Stimulated activated CD4-positive, alpha-beta T cell treated with anti-CD3 and anti-CD28 coated beads, TNF-alpha, amount 100 ng/mL, for 48 hours (primary cell): ENCODE measurements at regions not wholly inside any gene's neighbourhood (a gene's known extent, or its start where the extent isn't known, plus 50 kb on each side); places are given as distances from the start of the nearest gene placed in this dataset.
"Not testable (repeated sequence)": the region's sequence is repeated elsewhere in the genome, so short reads cannot be mapped to it uniquely, and the experiment has no call there.

Source experiments
- DNase-seq, 3 donors: peaks; one replicate each; pipeline ENCODE4 v3.0.0-alpha.2; 2020; ENCODE audit warnings: low read depth in 3 of 3

DNA sequence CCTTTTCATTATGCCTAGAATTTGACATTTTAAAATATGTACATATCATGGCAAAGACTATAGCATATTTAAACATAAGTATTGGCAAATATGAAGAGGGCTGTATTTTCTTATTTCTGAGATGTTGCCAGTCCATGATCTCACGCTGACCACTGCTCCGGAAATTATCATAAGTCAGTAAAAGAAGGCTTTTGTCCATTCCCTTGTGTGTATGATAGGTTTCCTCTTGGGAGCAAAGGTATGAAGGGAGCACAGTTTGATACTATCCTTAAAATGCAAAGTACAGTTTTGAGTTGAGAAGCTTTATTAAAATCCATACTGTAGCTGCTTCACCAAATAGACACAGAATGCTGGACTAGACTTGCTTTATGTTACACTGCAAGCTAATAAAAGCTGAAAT is 52.6 kb upstream of the AGA start:
- no peak for DNase-seq

DNA sequence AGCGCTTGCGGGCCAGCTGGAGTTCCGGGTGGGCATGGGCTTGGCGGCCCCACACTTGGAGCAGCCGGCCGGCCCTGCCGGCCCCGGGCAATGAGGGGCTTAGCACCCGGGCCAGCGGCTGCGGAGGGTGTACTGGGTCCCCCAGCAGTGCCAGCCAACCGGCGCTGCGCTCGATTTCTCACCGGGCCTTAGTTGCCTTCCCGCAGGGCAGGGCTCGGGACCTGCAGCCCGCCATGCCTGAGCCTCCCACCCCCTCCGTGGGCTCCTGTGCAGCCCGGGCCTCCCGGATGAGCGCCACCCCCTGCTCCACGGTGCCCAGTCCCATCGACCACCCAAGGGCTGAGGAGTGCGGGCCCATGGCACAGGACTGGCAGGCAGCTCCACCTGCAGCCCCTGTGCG is 53.4 kb upstream of the AGA start:
- DNase-seq, result not testable (repeated sequence)

DNA sequence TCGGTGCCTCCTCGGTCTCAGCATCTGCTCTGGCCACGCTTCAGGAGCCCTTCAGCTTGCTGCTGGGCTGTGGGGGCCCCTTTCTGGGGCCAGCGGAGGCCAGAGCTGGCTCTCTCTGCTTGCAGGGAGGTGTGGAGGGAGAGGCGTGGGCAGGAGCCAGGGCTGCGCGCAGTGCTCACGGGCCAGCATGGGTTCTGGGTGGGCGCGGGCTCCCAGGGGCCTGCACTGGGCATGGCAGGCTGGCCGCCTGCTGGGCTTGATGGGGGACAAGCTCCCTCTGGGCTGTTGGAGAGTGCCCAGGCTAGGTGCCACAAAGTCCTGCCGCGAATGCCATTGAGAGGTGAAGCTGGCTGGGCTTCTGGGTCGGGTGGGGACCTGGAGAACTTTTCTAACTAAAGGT is 57.3 kb upstream of the AGA start:
- no peak for DNase-seq

DNA sequence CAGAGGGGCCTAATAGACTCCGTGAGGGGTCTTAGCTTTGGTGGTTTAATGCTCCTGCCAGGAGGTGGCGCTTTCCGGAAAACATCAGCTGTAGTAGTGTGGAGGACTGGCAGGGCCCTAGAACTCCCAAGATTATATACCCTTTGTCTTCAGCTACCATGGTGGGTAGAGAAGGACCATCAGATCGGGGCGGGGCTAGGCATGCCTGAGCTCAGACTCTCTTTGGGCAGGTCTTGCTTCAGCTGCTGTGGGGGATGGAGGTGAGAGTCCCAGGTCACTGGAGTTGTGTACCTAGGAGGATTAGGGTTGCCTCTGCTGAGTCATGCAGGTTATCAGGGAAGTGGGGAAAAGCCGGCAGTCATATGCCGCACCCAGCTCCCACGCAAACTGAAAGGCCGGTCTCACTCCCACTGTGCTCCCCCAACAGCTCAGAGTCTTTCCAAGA is 63.0 kb upstream of the AGA start:
- DNase-seq, result no peak

DNA sequence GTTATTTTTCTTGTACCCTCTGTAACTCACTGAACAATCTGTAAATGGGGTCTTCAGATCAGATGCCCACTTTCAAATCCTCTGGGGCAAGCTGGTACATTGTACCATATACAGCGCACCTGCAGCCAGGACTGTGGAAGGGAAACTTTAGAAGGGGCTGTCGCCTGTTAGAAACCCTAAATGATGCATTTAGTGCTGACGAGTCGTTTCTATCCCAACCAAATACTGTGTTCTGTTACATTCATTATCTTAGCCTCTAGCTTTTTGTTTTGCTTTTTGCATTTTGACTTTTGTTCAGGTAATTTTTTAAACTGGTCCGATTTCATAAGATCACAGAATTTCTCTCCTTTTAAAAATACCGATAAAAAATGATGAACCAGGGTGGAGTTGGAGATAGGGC is 66.4 kb upstream of the AGA start:
- no peak for DNase-seq

DNA sequence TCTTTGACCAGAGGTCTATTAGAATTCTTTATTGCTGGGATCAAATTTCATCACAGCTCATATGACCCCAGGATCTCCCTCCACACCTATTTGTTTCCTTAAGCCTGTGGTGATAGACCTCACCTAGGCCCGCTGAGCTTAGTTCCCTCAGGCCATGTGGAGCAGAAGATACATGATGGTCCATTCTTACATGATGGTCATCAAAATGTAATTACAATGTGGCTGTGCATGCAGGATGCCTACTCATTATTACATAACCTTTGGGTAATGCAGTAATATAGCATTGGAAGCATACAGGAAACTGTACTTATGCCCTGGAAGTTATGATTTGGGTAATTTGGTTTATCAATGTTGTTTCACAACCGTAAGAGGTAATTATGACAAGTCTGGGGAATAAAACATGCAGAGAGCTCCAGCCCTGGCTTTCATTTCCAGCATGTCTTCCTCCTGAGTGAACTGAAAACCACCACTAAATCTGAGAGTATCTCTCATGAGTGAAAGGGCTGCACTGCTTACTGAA is 67.0 kb upstream of the AGA start:
- DNase-seq, result no peak

DNA sequence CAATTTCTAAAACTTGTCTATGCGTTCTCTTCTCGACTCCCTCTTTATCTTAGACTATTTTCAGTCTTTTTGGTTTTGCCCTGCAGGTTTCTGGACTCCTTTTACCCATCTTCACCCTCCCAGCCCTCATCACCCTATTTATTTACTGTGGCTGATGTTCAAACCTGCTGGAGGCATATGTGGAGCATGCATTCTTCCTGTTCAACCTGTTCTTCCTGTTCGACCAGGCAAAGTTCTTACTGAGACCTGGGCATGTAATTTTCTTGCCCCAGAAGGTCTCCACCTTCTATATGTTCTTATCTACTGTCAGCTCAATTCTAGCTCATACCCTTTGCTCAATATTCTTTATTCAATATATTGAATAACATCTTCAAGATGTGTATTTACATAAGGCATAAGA is 69.4 kb upstream of the AGA start:
- DNase-seq, result no peak

DNA sequence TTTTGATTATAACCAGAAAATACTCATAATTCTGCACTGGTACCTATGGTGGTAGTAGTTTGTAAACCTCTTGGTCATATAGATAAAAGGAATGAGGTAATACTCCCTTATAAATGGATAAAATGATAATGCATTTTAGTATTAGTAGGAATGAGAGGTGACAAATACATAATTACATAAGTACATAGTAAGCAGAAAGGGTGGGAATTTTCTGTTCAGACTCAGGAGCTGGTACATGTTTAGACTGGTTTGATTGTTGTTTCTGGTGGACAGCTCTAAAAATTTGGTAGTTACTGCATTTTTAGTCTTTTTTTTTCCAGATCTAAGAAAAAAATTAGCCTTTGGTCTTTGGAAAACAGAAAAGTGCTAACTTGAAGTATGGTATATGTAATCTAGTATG is 70.4 kb upstream of the AGA start:
- no peak for DNase-seq

DNA sequence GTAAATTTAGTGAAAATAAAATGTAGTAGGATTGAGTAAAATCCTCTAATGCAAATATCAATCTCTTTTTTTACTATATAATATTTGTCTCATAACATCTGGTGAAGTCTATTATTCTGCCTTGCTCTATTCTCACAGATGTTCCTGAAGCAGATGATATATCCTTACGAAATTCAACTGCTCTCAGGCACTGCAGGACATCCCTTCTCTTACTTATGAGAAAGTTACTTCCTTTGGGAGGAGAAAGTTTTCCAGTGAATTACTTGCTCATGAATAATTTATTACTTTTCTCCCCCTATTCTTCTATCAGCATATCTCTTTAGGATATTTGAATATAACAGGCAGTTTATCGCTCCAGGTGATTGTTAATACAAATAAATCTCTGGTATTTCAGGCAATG is 75.6 kb upstream of the AGA start:
- DNase-seq, result no peak

DNA sequence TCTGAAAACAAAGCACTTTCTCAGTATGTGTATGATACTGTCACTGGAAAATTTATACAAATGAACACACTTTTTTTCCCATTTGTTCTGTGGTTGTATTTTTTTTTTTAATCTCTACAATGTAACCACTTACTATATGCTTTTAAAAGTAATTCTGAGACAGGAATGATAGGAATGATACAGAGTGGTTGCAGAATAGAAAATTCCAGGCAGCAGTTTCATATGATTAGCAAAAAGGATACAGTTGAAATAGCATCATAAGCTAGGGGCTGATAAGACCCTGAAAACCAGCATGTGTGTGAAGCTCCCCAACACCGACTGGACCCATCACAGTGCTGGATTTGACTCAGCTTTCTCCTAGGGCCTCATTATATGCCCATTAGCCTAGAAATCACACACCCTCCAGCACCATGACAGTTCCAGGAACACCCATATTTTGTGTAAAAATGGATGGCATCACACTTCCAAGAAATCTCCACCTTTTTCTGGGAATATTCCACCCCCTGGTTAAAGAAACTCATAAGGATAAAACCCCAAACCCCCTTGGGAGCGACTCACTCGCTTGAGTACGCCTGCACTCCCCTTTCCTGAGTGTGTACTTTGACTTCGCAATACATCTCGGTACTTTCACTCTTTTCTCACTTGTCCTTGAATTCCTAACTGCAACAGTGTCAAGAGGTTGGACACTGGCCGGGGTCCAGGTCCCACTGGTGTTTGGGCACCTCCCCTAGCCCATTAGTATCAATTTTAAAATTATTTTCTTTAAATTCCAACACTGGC is 77.4 kb upstream of the AGA start:
- no peak for DNase-seq

DNA sequence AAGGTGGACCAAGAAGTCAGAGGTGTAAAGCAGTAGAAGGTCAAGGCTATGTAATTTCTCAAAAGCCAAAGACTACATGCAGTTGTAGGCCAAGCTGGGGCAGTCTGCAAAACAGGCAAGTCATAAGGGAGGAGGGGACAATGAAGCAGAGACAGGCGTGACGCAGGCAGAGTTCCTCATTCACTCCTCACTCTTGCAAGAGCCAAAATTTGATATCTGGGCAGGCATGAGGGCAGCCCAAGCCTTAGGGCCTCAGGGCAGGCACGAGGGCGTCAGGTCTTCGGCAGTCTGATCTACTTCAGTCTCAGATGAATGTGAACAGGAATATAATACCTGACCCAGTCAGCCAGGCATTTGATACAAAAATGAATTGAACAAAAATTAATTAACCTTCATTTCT is 86.4 kb upstream of the AGA start:
- no peak for DNase-seq

DNA sequence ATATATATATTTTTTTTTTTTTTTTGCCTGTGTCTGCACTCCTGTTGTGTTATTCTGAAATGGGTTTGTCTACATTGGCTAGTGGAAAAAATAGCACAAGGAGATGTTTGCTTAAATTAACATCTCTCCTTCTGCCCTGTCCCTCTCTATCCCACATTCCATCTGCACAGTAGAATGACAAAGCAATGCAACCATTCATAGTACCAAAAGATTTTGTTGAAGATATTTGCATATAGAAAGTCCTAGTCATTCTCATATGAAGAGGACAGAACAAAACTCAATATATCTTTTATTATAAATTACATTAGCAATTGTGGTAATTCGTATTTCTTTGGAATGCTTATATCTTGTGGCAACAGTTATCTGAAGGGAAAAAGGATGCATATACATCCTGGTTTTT is 88.3 kb upstream of the AGA start:
- DNase-seq, result no peak

DNA sequence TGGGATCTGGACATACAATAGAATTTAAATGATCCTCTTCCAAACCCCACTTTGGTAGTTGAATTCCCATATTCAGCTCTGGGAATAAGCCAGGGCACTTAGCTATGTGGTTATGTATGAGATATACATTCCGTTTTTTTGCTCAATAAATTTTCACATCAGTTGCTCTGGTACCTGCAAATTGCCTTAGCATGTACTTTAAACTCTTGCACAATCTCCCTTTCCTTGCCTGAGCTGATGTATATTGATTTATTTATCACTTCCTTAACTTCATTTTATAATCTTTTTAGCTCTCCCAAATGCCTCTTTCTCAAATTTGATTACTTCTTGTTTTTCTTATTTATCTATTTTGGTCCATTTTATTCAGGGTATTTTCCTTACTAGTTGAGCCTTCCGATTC is 90.1 kb upstream of the AGA start:
- no peak for DNase-seq

DNA sequence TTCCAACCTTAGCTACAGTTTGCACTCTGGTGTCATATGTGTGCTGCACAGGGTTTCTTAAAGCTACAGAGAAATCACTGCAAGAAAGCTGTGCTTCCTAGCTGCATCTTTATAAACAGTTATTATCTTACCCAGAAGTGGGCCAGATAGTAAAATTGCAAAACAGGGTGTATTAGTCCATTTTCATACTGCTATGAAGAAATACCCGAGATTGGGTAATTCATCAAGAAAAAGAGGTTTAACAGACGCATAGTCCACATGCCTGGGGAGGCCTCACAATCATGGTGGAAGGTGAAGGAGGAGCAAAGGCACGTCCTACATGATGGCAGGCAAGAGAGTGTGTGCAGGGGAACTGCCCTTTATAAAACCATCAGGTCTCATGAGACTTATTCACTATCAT is 92.6 kb upstream of the AGA start:
- DNase-seq, result not testable (repeated sequence)

DNA sequence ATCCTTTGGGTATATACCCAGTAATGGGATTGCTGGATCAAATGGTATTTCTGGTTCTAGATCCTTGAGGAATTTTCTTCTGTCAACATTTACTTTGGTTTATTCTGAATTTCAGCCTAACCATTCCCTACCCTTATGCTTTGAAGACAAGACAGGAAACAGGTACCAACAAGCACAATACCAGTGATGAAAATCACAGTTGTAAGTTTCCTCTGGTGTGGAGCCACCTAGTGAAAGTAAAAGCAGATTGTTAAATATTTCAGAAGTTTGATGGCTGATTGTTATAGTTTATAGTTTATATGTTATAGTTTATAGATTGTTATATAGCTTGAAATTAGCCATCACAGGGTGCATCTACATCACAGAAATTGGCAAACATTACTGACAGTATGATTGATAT is 104.5 kb upstream of the AGA start:
- DNase-seq, result no peak

DNA sequence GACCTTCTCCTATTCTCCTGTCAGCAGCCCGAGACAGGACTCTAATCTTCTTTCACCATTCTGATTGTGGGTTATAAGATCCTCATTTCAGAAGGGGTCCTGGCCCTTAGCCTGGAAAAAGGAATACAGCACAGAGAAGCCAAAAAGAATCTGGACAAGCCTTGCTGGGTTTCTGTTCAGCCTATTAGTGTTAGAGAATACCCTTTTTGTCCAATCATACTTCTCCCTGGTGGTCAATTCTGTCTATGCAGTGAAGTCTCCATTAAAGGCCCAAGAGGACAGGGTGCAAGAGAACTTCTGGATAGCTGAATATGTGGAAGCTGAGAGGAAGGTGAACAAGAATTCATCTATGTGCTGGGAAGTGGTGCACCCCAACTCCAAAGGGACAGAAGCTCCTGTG is 105.7 kb upstream of the AGA start:
- no peak for DNase-seq

DNA sequence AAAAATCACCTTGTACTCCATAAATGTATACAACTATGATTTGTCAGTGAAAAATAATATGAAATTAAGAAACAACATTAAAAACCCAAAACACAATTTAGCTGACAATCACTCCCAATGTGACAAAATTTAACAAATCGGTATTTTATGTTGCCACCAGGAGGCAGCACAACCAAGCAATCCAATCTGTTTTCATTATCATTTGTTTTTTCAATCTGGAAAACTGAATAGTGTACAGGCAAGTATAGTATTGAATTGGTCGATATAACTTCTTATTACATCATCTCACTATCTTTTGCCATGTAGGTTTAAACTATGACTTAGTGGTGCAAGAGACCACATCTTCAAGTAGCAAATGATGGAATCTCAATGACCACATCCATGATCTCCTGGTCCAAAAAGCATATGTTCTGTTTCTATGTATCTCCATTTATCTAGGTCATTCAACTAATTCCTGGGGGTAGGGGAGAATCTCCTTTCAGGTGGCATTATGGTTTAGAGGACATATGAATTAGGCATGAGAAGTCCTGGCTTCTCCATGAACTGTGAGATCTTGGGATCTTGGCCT is 112.9 kb upstream of the AGA start:
- DNase-seq, result no peak

DNA sequence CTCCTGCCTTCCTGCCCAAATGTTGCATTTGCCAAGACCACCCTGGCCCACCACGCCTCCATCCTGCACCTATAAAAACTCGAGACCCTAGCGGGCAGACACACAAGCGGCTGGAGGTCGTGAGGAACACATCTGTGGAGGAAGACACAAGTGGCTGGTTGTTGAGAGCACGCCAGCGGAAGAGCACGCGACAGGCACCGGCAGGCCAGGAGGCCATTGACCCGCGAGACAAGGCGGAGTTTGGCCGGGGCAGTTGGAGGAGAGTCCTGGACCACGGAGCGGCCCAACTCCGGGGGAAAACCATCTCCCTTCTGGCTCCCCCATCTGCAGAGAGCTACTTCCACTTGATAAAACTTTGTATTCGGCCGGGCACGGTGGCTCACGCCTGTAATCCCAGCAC is 115.2 kb upstream of the AGA start:
- DNase-seq, result no peak

DNA sequence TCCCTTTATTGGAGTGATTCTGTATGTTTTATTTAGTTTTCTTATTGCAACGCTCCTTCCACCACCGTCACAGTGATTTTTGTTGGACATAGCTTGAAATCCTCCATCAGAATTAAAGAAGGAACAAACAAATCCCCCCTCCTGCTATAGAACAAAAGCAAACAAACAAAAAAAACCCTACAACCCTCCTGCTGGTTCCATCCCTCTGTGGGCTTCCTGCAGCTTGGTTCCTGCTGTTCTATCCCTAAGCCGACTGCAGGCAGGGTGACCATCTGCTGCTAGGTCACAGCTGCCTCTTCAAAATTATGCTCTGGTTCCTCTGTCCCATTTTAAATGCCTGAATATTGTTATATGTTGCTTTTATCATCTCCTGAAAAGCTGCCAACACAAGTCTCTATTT is 116.8 kb upstream of the AGA start:
- no peak for DNase-seq

DNA sequence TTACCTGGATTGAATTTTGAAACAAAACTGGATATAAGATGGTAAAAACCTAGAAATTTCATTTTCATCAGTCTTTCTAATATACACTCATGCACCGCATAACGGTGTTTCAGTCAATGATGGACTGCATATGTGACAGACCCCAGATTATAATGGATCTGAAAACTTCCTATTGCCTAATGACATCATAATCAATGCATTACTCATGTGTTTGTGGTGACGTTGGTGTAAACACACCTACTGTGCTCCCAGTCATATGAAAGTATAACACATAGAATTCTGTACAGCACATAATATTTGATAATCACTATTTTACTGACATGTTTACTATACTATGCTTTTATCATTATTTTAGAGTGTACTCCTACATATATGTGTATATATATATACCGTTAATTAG is 119.9 kb upstream of the AGA start:
- no peak for DNase-seq

DNA sequence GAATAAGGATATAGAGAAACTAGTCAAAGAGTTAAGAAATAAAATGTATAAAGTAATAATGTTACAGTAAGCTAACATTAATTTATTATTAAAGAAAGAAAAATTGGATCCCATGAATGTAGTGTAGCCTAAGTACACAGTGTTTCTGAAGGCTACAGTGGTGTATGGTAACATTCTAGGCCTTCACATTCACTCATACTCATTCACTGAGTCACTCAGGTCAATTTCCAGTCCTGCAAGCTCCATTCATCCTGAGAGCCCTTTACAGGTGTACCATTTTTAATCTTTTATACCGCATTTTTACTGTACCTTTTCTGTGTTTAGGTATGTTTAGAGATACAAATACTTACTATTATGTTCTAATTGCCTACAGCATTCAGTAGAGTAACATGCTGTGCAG is 120.6 kb upstream of the AGA start:
- DNase-seq, result no peak

DNA sequence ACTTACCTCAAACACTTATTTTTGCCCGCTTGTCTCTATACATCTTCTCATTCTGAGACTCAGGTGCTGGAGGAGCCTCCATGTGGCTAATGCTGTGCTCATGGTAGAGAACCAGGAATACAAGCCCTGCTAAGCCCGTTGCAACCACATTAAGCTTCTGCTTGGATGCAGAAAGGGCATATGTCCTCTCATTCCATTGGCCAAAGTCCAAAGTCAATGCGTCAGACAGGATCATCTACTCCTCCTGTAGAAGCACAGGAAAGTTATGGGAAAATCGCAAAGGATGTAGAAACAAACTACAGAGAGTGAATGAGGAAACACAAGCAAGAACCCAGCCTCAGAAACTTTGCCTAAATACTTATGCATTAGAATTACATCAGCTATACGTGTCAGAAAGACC is 124.5 kb upstream of the AGA start:
- no peak for DNase-seq

DNA sequence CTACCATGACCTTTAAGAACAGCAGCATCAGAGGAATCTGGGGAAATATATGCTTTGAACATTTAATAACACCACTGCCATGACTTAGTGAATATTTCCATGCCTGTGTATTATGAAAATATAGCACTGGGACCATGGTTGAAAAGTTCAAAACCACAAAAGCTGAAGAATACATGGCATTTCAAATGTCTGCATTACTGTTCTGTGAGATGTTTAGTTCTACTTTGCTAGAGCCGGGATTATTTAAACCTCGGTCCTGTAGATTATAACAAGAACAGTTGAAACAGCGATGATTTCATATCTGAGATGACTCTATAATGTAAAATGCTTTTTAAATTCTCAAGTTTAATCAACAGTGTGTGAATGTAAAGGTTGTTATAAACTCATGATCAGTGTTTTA is 126.7 kb upstream of the AGA start:
- no peak for DNase-seq

DNA sequence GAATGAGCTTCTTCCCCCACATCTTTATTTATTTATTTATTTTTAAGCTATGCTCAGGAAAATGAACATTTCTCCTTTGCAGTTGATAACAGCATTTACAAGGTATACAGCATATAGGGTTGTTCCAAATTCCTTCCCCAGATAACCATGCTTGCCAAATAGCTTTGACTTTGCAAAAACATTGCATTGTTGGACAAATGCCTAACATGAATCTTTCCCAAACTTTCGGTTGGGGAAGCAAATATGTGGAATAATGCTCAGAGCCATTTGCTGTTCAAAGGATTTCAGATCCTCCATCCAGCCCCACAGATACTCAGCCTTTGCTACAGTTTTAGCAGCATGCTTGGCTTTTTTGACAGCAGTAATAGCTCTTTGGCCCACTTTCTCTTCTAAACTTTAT is 127.2 kb upstream of the AGA start:
- no peak for DNase-seq
